T-cell (primary cell): ENCODE measurements at regions not wholly inside any gene's neighbourhood (a gene's known extent, or its start where the extent isn't known, plus 50 kb on each side); places are given as distances from the start of the nearest gene placed in this dataset.
A peak's percentile ranks its signal among the peaks of the same experiment; 100 is the strongest.

Experiments
- ATAC-seq, 4 experiments: fragments of 200-7000 bp in 3 of 4; fragments of 150-1000 bp in 1 of 4; cut with Tn5 transposase; replicated peaks in 1 of 4; 1 replicate in 3 of 4; 2 replicates in 1 of 4; pipeline ENCODE4 v1.10.0; 2021; ENCODE audit warnings: moderate library complexity in 3 of 4, mild to moderate bottlenecking in 2 of 4, moderate number of reproducible peaks in 1 of 4
- CTCF ChIA-PET, 2 donors: fragments of 300-600 bp; sonication (Branson Sonifier 250); formaldehyde crosslinking; loops; one replicate each; lab custom pipeline; 2022; ENCODE audit warnings: antibody characterized with exemption in 2 of 2; lab: Charles Lee
- POLR2A ChIA-PET, 2 donors: fragments of 300-600 bp; sonication (Branson Sonifier 250); formaldehyde crosslinking; loops; one replicate each; lab custom pipeline; 2022; ENCODE audit warnings: antibody characterized with exemption in 2 of 2; lab: Charles Lee
- DNase-seq, 35 experiments: peaks; one replicate each; pipeline versions ENCODE4 v3.0.0 to v3.0.0-alpha.2; 2013 to 2023
- H3K27ac ChIP-seq: one replicate; pipeline ENCODE4 v1.5.1; 2013; ENCODE audit warnings: low read length
- H3K27me3 ChIP-seq, 2 experiments: replicated peaks in 1 of 2; 1 replicate in 1 of 2; 2 replicates in 1 of 2; pipeline versions ENCODE4 v1.6.1 to v1.7.0; 2013; ENCODE audit warnings: low read length in 1 of 2, mixed read lengths in 1 of 2; ENCODE audit not compliant: control insufficient read depth in 2 of 2, insufficient read depth in 2 of 2; ENCODE audit errors: extremely low read depth in 1 of 2
- H3K36me3 ChIP-seq, 2 donors: 1 replicate in 1 of 2; 2 replicates in 1 of 2; pipeline versions ENCODE4 v1.6.1 to v1.7.0; 2013; ENCODE audit warnings: low read length in 1 of 2; ENCODE audit not compliant: control insufficient read depth in 2 of 2, insufficient read depth in 1 of 2; ENCODE audit errors: extremely low read depth in 1 of 2
- H3K4me1 ChIP-seq, 2 experiments: 1 replicate in 1 of 2; 2 replicates in 1 of 2; pipeline versions ENCODE4 v1.6.1 to v1.7.0; 2013; ENCODE audit warnings: low read length in 2 of 2, mixed read lengths in 1 of 2; ENCODE audit not compliant: insufficient read depth in 2 of 2, control insufficient read depth in 1 of 2; ENCODE audit errors: extremely low read depth in 1 of 2
- H3K4me3 ChIP-seq, 2 donors: 1 replicate in 1 of 2; 2 replicates in 1 of 2; pipeline versions ENCODE4 v1.5.1 to v1.7.0; 2013; ENCODE audit warnings: mild to moderate bottlenecking in 2 of 2, low read length in 1 of 2, moderate library complexity in 1 of 2; ENCODE audit not compliant: control insufficient read depth in 1 of 2; ENCODE audit errors: extremely low read depth in 1 of 2
- H3K9me3 ChIP-seq: 2 replicates; pipeline ENCODE4 v1.7.0; 2013
- H3K27ac Mint-ChIP-seq, 2 donors: one replicate each; pipeline ENCODE4 v1.8.0; 2020 to 2021; ENCODE audit warnings: mild to moderate bottlenecking in 2 of 2, mixed read lengths in 2 of 2
- H3K27me3 Mint-ChIP-seq, 2 donors: one replicate each; pipeline ENCODE4 v1.8.0; 2021 to 2022; ENCODE audit warnings: mixed read lengths in 2 of 2
- H3K36me3 Mint-ChIP-seq: one replicate; pipeline ENCODE4 v1.8.0; 2021; ENCODE audit warnings: mixed read lengths
- H3K4me1 Mint-ChIP-seq, 3 donors: one replicate each; pipeline ENCODE4 v1.8.0; 2020 to 2022; ENCODE audit warnings: mixed read lengths in 3 of 3, mild to moderate bottlenecking in 1 of 3
- H3K4me3 Mint-ChIP-seq, 3 donors: one replicate each; pipeline ENCODE4 v1.8.0; 2020 to 2022; ENCODE audit warnings: mild to moderate bottlenecking in 3 of 3, mixed read lengths in 3 of 3, moderate library complexity in 3 of 3
- H3K9me3 Mint-ChIP-seq, 3 donors: one replicate each; pipeline ENCODE4 v1.8.0; 2020 to 2022; ENCODE audit warnings: mixed read lengths in 3 of 3
- WGBS: methylation state at CpG from one replicate; pipeline ENCODE4 v1.1.5; 2013; ENCODE audit warnings: missing lambda C conversion rate; ENCODE audit not compliant: insufficient coverage; 5-methylcytosine and 5-hydroxymethylcytosine counted together

DNA sequence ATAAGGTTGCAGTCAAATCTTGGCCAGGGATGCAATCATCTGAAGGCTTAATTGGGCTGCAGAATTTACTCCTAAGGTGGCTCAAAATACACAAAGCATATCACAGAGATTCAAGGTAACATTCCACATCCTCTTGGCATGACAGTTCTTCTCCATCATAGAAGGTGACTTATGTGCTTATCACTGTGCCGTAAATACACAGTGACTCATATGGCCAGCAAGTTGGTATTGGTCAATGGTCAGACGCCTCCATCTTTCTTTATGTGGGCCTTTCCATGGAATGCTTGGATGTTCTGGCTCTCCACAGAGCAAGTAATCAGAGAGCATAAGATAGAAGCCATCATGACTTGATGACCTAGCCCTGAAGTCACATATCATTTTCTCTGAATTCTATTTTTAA lies 168.8 kb upstream of the ST8SIA2 start:
- H3K4me1 Mint-ChIP-seq: no peaks in the 10 kb centered on the region
- Histone ChIP-seq H3K27ac (no peak overlapping the region), H3K4me3 (no peak overlapping the region), H3K4me1 (no peaks in the 10 kb centered on the region), H3K27me3 (peaks cover 0 to 2% of the 10 kb centered on the region in 2 experiments), H3K36me3 (no peaks in the 10 kb centered on the region), H3K9me3 (no peaks in the 10 kb centered on the region)
- CTCF ChIA-PET: no interaction called here
- peaks cover 8 to 15% of the 10 kb centered on the region in 2 donors for H3K27me3 Mint-ChIP-seq
- POLR2A ChIA-PET: no interaction called here
- H3K36me3 Mint-ChIP-seq: no peaks in the 10 kb centered on the region
- 70% methylated on average over 2 of the region's 2 CpGs for WGBS
- DNase-seq (no peak), ATAC-seq (no peak)
- H3K4me3 Mint-ChIP-seq: no peak overlapping the region
- H3K27ac Mint-ChIP-seq: no peak overlapping the region
- H3K9me3 Mint-ChIP-seq: peaks cover 0 to 4% (median 0%) of the 10 kb centered on the region in 3 donors

DNA sequence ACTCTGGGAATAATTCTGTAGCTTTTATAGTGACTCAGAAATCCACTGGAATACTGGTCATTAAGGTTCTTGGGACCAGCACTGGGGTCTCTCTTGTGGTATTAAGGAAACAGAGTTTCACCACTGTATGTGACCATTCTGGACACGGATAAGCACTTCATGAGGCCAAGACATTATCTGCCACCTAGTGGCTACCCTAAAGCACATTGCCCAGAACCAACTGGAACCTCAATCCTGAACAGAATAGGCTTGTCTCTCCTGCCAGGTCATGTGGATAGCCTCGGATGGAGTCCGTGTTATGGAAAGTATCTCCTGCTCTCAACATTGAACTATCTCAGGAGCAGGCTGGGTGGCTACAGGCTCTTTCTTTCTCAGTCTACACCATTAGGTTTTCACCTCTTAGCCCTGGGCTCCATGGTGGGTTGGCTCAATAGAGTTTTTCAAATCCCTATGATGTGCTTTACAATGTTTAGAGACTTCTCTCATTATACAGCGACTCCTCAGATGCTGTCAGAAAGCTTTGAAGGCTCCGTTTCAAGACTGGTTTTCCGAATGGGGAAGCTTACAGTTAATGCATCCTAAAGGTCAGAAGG lies 167.6 kb upstream of the ST8SIA2 start:
- Histone ChIP-seq H3K27me3 (peaks cover 0 to 3% of the 10 kb centered on the region in 2 experiments), H3K4me3 (no peak overlapping the region), H3K4me1 (no peaks in the 10 kb centered on the region), H3K9me3 (no peaks in the 10 kb centered on the region), H3K36me3 (no peaks in the 10 kb centered on the region), H3K27ac (no peak overlapping the region)
- Mint-ChIP-seq H3K27me3 (peaks cover 15 to 17% of the 10 kb centered on the region in 2 donors), H3K4me3 (no peak overlapping the region), H3K9me3 (peaks cover 0 to 4% (median 0%) of the 10 kb centered on the region in 3 donors), H3K4me1 (no peaks in the 10 kb centered on the region), H3K27ac (no peak overlapping the region), H3K36me3 (no peaks in the 10 kb centered on the region)
- peak in 1 of 4 experiments; percentile 26 for ATAC-seq
- WGBS: 66% methylated on average over 5 of the region's 6 CpGs
- ChIA-PET CTCF (interaction anchor here in 1 of 2 donors (0.9 kb wide), 1 partner anchor 42 kb away, joined by 4 read pairs; no protein-coding TSS in a partner anchor), POLR2A (no interaction called here)
- peak in 1 of 35 experiments; percentile 19 for DNase-seq

DNA sequence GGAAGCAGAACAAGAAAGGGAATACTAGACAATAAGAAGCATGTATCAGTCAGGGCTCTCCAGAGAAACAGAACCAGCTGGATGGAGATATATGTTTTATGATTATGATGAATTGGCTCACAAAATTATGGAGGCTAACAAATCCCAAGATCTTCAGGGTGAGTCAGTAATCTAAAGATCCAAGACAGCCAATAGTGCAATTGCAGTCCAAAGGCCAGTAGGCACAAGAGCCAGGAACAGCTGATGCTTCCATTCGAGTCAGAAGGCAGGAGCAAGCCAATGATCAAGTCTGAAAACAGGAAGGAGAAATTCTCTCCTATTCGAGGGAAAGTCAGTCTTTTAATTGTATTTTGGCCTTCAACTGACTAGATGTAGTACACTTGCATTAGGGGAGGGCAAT lies 164.9 kb upstream of the ST8SIA2 start:
- Histone ChIP-seq H3K4me1 (no peaks in the 10 kb centered on the region), H3K4me3 (no peak overlapping the region), H3K36me3 (no peaks in the 10 kb centered on the region), H3K27me3 (peaks cover 0 to 17% of the 10 kb centered on the region in 2 experiments), H3K27ac (no peak overlapping the region), H3K9me3 (no peaks in the 10 kb centered on the region)
- H3K9me3 Mint-ChIP-seq: peaks cover 0 to 4% (median 0%) of the 10 kb centered on the region in 3 donors
- H3K27ac Mint-ChIP-seq: no peak overlapping the region
- no peak overlapping the region for H3K4me3 Mint-ChIP-seq
- H3K27me3 Mint-ChIP-seq: peaks cover 19 to 37% of the 10 kb centered on the region in 2 donors
- no peaks in the 10 kb centered on the region for H3K36me3 Mint-ChIP-seq
- DNase-seq (no peak), ATAC-seq (no peak)
- WGBS: no CpG with 5 or more reads among the region's 2 CpGs
- no peaks in the 10 kb centered on the region for H3K4me1 Mint-ChIP-seq
- ChIA-PET POLR2A (interaction anchor here in 1 of 2 donors (0.6 kb wide), 1 partner anchor 135 kb away, joined by 5 read pairs; no protein-coding TSS in a partner anchor), CTCF (no interaction called here)

DNA sequence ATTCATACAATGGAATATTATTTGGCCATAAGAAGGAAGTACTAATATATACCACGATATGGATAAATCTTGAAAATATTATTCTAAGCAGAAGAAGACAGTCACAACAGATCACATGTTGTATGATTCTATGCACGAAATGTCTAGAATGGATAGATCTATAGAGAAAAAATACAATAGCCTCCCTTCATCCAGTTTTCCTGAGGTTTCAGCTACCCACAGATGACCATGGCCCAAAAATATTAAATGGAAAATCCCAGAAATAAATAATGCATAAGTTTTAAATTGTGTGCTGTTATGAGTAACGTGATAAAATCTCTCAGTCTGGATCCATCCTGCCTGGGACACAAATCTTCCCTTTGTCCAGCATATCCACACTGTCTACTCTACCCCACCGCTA lies 162.2 kb upstream of the ST8SIA2 start:
- H3K27me3 Mint-ChIP-seq: peaks cover 22 to 45% of the 10 kb centered on the region in 2 donors
- CTCF ChIA-PET: no interaction called here
- H3K36me3 Mint-ChIP-seq: peaks cover 5% of the 10 kb centered on the region

DNA sequence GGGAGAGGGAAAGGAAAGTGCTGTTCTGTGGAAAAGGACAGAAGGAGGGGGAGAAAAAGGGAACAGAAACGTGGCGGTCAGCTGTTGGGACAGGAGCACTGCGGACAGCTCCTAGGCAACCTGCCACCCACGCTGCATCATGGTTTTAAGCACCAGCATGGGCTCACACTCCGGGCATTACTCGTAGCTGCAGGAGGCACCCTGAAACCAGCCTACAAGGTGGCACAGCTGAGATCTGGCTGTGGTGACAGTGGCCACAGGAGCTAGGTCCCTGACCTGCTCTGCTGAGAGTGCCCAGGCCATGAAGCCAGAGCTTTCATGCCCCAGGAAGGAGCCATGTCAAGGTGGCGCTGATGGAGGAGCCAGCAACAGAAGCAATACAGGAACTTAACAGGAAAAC lies 161.4 kb upstream of the ST8SIA2 start:
- no peak for DNase-seq

More for the DNA sequence above, 162.2 kb upstream of the ST8SIA2 start:
- H3K27me3 ChIP-seq: peaks cover 0 to 17% of the 10 kb centered on the region in 2 experiments
- H3K9me3 ChIP-seq: no peaks in the 10 kb centered on the region
- DNase-seq (no peak), ATAC-seq (no peak)
- H3K4me1 ChIP-seq: no peaks in the 10 kb centered on the region
- WGBS: no CpG with 5 or more reads among the region's 4 CpGs
- POLR2A ChIA-PET: no interaction called here
- no peaks in the 10 kb centered on the region for H3K36me3 ChIP-seq
- no peak overlapping the region for H3K27ac ChIP-seq
- Mint-ChIP-seq H3K9me3 (peaks cover 0 to 17% (median 4%) of the 10 kb centered on the region in 3 donors), H3K4me3 (no peak overlapping the region), H3K27ac (no peak overlapping the region), H3K4me1 (no peaks in the 10 kb centered on the region)
- no peak overlapping the region for H3K4me3 ChIP-seq

DNA sequence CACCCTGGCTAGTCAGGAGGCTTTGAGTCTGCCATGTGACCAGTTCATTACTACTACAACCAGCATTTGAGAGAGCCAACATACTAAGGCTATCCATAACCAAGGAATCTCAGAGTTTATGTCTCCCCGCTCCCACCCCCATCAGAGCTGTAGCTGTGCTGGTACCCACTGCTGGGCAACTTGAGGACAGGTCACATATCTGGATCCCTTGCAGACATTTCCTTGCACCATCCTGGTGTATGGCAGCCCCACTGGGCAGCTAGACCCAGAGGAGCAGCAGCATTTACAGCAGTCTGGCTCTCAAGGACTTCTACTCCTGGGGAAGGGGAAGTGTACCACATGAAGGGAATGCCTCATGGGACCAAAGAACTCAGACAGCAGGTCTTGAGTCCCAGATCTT lies 160.8 kb upstream of the ST8SIA2 start:
- peaks cover 22 to 45% of the 10 kb centered on the region in 2 donors for H3K27me3 Mint-ChIP-seq

More for the DNA sequence above, 161.4 kb upstream of the ST8SIA2 start:
- peaks cover 0 to 17% of the 10 kb centered on the region in 2 experiments for H3K27me3 ChIP-seq
- no peak overlapping the region for H3K4me3 Mint-ChIP-seq
- no peak overlapping the region for H3K27ac ChIP-seq
- H3K27me3 Mint-ChIP-seq: peaks cover 22 to 45% of the 10 kb centered on the region in 2 donors
- no peak for ATAC-seq
- H3K36me3 ChIP-seq: no peaks in the 10 kb centered on the region
- peaks cover 5% of the 10 kb centered on the region for H3K36me3 Mint-ChIP-seq
- 57% methylated on average over 4 of the region's 7 CpGs for WGBS
- no peaks in the 10 kb centered on the region for H3K9me3 ChIP-seq
- peaks cover 0 to 17% (median 4%) of the 10 kb centered on the region in 3 donors for H3K9me3 Mint-ChIP-seq
- POLR2A ChIA-PET: no interaction called here
- CTCF ChIA-PET: no interaction called here
- H3K4me1 Mint-ChIP-seq: no peaks in the 10 kb centered on the region
- H3K4me1 ChIP-seq: no peaks in the 10 kb centered on the region
- H3K4me3 ChIP-seq: no peak overlapping the region
- H3K27ac Mint-ChIP-seq: no peak overlapping the region

More for the DNA sequence above, 160.8 kb upstream of the ST8SIA2 start:
- Histone ChIP-seq H3K27me3 (peaks cover 0 to 17% of the 10 kb centered on the region in 2 experiments), H3K4me1 (no peaks in the 10 kb centered on the region), H3K27ac (no peak overlapping the region), H3K4me3 (no peak overlapping the region), H3K9me3 (no peaks in the 10 kb centered on the region), H3K36me3 (no peaks in the 10 kb centered on the region)
- peaks cover 5% of the 10 kb centered on the region for H3K36me3 Mint-ChIP-seq
- POLR2A ChIA-PET: no interaction called here
- 100% methylated on average over 1 of the region's 1 CpG for WGBS
- CTCF ChIA-PET: no interaction called here
- ATAC-seq: no peak
- no peaks in the 10 kb centered on the region for H3K4me1 Mint-ChIP-seq
- no peak overlapping the region for H3K4me3 Mint-ChIP-seq
- DNase-seq: no peak
- H3K27ac Mint-ChIP-seq: no peak overlapping the region
- H3K9me3 Mint-ChIP-seq: peaks cover 0 to 21% (median 4%) of the 10 kb centered on the region in 3 donors
